ENCODE measurements at regions not wholly inside any gene's neighbourhood (a gene's known extent, or its start where the extent isn't known, plus 50 kb on each side); places are given as distances from the start of the nearest gene placed in this dataset.

GRCh38 chr14:81715731-81716130, 182.1 kb upstream of the SEL1L start:
- TF ChIP-seq CTCF (IDR thresholded peaks at IDR 0.05; ENCODE audit: unreplicated experiment in 3 of 3): no peak
- H3K9me3 Mint-ChIP-seq: peaks cover 2% of the 10 kb centered on the region
- H3K4me1 Mint-ChIP-seq: peaks cover 5% of the 10 kb centered on the region
- no peaks in the 10 kb centered on the region for H3K27me3 Mint-ChIP-seq (ENCODE audit: low read depth)
- no peak overlapping the region for H3K27ac Mint-ChIP-seq
- H3K36me3 Mint-ChIP-seq (ENCODE audit: low read depth): no peaks in the 10 kb centered on the region
- no peak overlapping the region for H3K4me3 Mint-ChIP-seq

- peaks cover 5% of the 10 kb centered on the region for H3K4me1 Mint-ChIP-seq
- peaks cover under 1% of the 10 kb centered on the region for H3K9me3 Mint-ChIP-seq
- H3K27me3 Mint-ChIP-seq (ENCODE audit: low read depth): no peaks in the 10 kb centered on the region
- no peaks in the 10 kb centered on the region for H3K36me3 Mint-ChIP-seq (ENCODE audit: low read depth)
- no peak for TF ChIP-seq CTCF (IDR thresholded peaks at IDR 0.05; ENCODE audit: unreplicated experiment in 3 of 3)
- no peak overlapping the region for H3K4me3 Mint-ChIP-seq
- no peak overlapping the region for H3K27ac Mint-ChIP-seq
Measured at GRCh38 chr14:81716953-81717352, 183.3 kb upstream of the SEL1L start.

- no peaks in the 10 kb centered on the region for H3K27me3 Mint-ChIP-seq (ENCODE audit: low read depth)
- TF ChIP-seq CTCF (IDR thresholded peaks at IDR 0.05; ENCODE audit: unreplicated experiment in 3 of 3): no peak
- H3K9me3 Mint-ChIP-seq: no peaks in the 10 kb centered on the region
- no peaks in the 10 kb centered on the region for H3K36me3 Mint-ChIP-seq (ENCODE audit: low read depth)
- H3K27ac Mint-ChIP-seq: no peak overlapping the region
- peaks cover 18% of the 10 kb centered on the region for H3K4me1 Mint-ChIP-seq
- H3K4me3 Mint-ChIP-seq: no peak overlapping the region
Measured at GRCh38 chr14:81723956-81724355, 190.3 kb upstream of the SEL1L start.

GRCh38 chr14:81727218-81727617, 193.6 kb upstream of the SEL1L start:
- H3K4me3 Mint-ChIP-seq: no peak overlapping the region
- peak overlapping the region; percentile 60 to 78 (median 71) for H3K27ac Mint-ChIP-seq
- no peaks in the 10 kb centered on the region for H3K9me3 Mint-ChIP-seq
- H3K27me3 Mint-ChIP-seq (ENCODE audit: low read depth): no peaks in the 10 kb centered on the region
- no peaks in the 10 kb centered on the region for H3K36me3 Mint-ChIP-seq (ENCODE audit: low read depth)
- no peak for TF ChIP-seq CTCF (IDR thresholded peaks at IDR 0.05; ENCODE audit: unreplicated experiment in 3 of 3)
- H3K4me1 Mint-ChIP-seq: peaks cover 18% of the 10 kb centered on the region

GRCh38 chr14:81728447-81728846, 194.8 kb upstream of the SEL1L start:
- TF ChIP-seq CTCF (IDR thresholded peaks at IDR 0.05; ENCODE audit: unreplicated experiment in 3 of 3): no peak
- Mint-ChIP-seq H3K9me3 (peaks cover 2% of the 10 kb centered on the region), H3K4me1 (peaks cover 18% of the 10 kb centered on the region), H3K4me3 (no peak overlapping the region), H3K27me3 (ENCODE audit: low read depth) (no peaks in the 10 kb centered on the region), H3K36me3 (ENCODE audit: low read depth) (no peaks in the 10 kb centered on the region), H3K27ac (peak overlapping the region in 1 of 3 experiments; percentile 45)

- Mint-ChIP-seq H3K27ac (peak overlapping the region in 1 of 3 experiments; percentile 31), H3K9me3 (peaks cover 7% of the 10 kb centered on the region), H3K4me1 (peaks cover 18% of the 10 kb centered on the region), H3K4me3 (no peak overlapping the region), H3K27me3 (ENCODE audit: low read depth) (no peaks in the 10 kb centered on the region), H3K36me3 (ENCODE audit: low read depth) (no peaks in the 10 kb centered on the region)
- TF ChIP-seq CTCF (IDR thresholded peaks at IDR 0.05; ENCODE audit: unreplicated experiment in 3 of 3): no peak
Measured at GRCh38 chr14:81729622-81730021, 196.0 kb upstream of the SEL1L start.
